ENCODE measurements at regions not wholly inside any gene's neighbourhood (a gene's known extent, or its start where the extent isn't known, plus 50 kb on each side); places are given as distances from the start of the nearest gene placed in this dataset.
A peak's percentile ranks its signal among the peaks of the same experiment; 100 is the strongest.

- peak; percentile 42 for DNase-seq (ENCODE audit: low read depth, low spot score)
- TF ChIP-seq CTCF (IDR thresholded peaks at IDR 0.05; ENCODE audit: low read depth, low read length), result no peak
- in situ Hi-C loops (cut with HindIII; ENCODE audit: low sequenced_read_pairs), result no loop called here
- H3K4me3 ChIP-seq (ENCODE audit: low read depth, low read length), result no peak overlapping the region
These were observed 180.6 kb downstream of the FSIP2 start for GRCh38 chr2:185919155-185919554.

- TF ChIP-seq CTCF (IDR thresholded peaks at IDR 0.05; ENCODE audit: low read depth, low read length), result no peak
- in situ Hi-C loops (cut with HindIII; ENCODE audit: low sequenced_read_pairs), result no loop called here
- no peak for DNase-seq (ENCODE audit: low read depth, low spot score)
- no peak overlapping the region for H3K4me3 ChIP-seq (ENCODE audit: low read depth, low read length)
These were observed 182.6 kb downstream of the FSIP2 start for GRCh38 chr2:185921048-185921756.

GRCh38 chr2:185934232-185934631 lies 195.6 kb downstream of the FSIP2 start:
- no peak for DNase-seq (ENCODE audit: low read depth, low spot score)
- in situ Hi-C loops (cut with HindIII; ENCODE audit: low sequenced_read_pairs), result no loop called here
- TF ChIP-seq CTCF (IDR thresholded peaks at IDR 0.05; ENCODE audit: low read depth, low read length), result no peak
- no peak overlapping the region for H3K4me3 ChIP-seq (ENCODE audit: low read depth, low read length)

- TF ChIP-seq CTCF (IDR thresholded peaks at IDR 0.05; ENCODE audit: low read depth, low read length), result no peak
- DNase-seq (ENCODE audit: low read depth, low spot score), result no peak
- H3K4me3 ChIP-seq (ENCODE audit: low read depth, low read length), result no peak overlapping the region
- in situ Hi-C loops (cut with HindIII; ENCODE audit: low sequenced_read_pairs), result no loop called here
These were observed 201.3 kb downstream of the FSIP2 start for GRCh38 chr2:185939858-185940257.

- DNase-seq (ENCODE audit: low read depth, low spot score), result no peak
- TF ChIP-seq CTCF (IDR thresholded peaks at IDR 0.05; ENCODE audit: low read depth, low read length), result no peak
- no peak overlapping the region for H3K4me3 ChIP-seq (ENCODE audit: low read depth, low read length)
- in situ Hi-C loops (cut with HindIII; ENCODE audit: low sequenced_read_pairs), result no loop called here
These were observed 204.3 kb downstream of the FSIP2 start for GRCh38 chr2:185942855-185943254.

- in situ Hi-C loops (cut with HindIII; ENCODE audit: low sequenced_read_pairs), result no loop called here
- DNase-seq (ENCODE audit: low read depth, low spot score), result no peak
- TF ChIP-seq CTCF (IDR thresholded peaks at IDR 0.05; ENCODE audit: low read depth, low read length), result no peak
- H3K4me3 ChIP-seq (ENCODE audit: low read depth, low read length), result no peak overlapping the region
These were observed 209.1 kb downstream of the FSIP2 start for GRCh38 chr2:185947722-185948121.
